OCI-LY3 (cell line): ENCODE measurements at regions not wholly inside any gene's neighbourhood (a gene's known extent, or its start where the extent isn't known, plus 50 kb on each side); places are given as distances from the start of the nearest gene placed in this dataset.

Experiments used
- EZH2phosphoT487 ChIP-seq: fragments of 200-600 bp; shearing (Covaris generic); IDR thresholded peaks from 2 replicates; pipeline ENCODE4 v1.6.1; 2018; ENCODE audit warnings: antibody characterized with exemption, mixed run types, low read depth
- TF ChIP-seq, protein P1 (sequence below): fragments of 200-600, 300-600 bp; sonication (generic); IDR thresholded peaks from 2 replicates; pipeline ENCODE4 v1.5.1; 2014; ENCODE audit warnings: antibody characterized with exemption, low read length, low read depth

DNA sequence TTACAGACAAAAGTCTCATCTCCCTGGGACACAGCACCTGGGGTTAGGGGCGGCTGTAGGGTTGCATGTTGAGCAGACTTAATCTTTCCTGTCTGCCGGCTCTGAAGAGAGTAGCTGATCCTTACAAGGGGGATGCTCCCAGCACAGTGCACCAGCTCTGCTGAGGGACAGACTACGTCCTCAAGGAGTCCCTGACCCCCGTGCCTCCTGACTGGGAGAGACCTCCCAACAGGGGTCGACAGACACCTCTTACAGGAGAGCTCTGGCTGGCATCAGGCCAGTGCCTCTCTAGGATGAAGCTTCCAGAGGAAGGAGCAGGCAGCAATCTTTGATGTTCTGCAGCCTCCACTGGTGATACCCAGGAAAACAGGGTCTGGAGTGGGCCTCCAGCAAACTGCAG is 506.0 kb upstream of the FMR1 start:
- TF ChIP-seq, protein P1, sequence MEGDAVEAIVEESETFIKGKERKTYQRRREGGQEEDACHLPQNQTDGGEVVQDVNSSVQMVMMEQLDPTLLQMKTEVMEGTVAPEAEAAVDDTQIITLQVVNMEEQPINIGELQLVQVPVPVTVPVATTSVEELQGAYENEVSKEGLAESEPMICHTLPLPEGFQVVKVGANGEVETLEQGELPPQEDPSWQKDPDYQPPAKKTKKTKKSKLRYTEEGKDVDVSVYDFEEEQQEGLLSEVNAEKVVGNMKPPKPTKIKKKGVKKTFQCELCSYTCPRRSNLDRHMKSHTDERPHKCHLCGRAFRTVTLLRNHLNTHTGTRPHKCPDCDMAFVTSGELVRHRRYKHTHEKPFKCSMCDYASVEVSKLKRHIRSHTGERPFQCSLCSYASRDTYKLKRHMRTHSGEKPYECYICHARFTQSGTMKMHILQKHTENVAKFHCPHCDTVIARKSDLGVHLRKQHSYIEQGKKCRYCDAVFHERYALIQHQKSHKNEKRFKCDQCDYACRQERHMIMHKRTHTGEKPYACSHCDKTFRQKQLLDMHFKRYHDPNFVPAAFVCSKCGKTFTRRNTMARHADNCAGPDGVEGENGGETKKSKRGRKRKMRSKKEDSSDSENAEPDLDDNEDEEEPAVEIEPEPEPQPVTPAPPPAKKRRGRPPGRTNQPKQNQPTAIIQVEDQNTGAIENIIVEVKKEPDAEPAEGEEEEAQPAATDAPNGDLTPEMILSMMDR, result no peak
- TF ChIP-seq EZH2phosphoT487, result no peak
